GM12891 (cell line): ENCODE measurements at regions not wholly inside any gene's neighbourhood (a gene's known extent, or its start where the extent isn't known, plus 50 kb on each side); places are given as distances from the start of the nearest gene placed in this dataset.

ENCODE experiments used
- POLR2A ChIP-seq: IDR thresholded peaks from 2 replicates; pipeline ENCODE4 v1.6.1; 2011; ENCODE audit warnings: low read depth, low read length, control low read depth
- SPI1 ChIP-seq: IDR thresholded peaks from 2 replicates; pipeline ENCODE4 v1.6.1; 2011; ENCODE audit warnings: low read depth, low read length, control low read depth

DNA sequence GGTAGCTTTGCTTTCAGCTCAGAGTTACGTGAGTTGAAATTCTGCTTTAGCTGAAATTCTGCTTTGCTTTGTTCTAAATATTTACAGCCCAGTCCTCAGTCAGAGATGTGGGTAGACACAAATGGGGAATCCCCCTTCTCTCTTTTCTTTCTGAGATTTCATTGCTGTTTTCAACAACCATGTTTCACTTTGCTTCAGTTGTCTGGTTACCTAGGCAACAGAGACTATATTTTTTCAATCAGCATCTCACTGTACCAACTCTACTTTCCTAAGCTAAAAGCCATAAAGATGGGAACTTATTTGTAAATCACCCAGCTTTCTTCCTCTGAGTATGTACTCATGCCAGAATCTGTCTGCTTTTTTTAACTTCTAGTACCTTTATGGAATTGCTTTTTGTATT lies 509.0 kb downstream of the OLFM4 start:
- TF ChIP-seq SPI1, result no peak
- no peak for TF ChIP-seq POLR2A
